HepG2 (cell line): ENCODE measurements at regions not wholly inside any gene's neighbourhood (a gene's known extent, or its start where the extent isn't known, plus 50 kb on each side); places are given as distances from the start of the nearest gene placed in this dataset.

Source experiments
- ATAC-seq: fragments of 200-7000 bp; cut with Tn5 transposase; 3 replicates; pipeline ENCODE4 v1.9.1; 2020; ENCODE audit warnings: mild to moderate bottlenecking, moderate library complexity
- BruUV-seq: library from RNA; stranded (reverse); fragments of 400-500 nt; replicated peaks from 2 replicates; lab custom pipeline; 2021; lab: Mats Ljungman, UMichigan
- CTCF ChIA-PET: fragments of 300-600 bp; formaldehyde crosslinking; extraction: SDS; loops from one replicate; lab custom pipeline; 2021; ENCODE audit warnings: low total read pairs, inconsistent platforms, low intra/inter-chr PET ratio; lab: Yijun Ruan, JAX
- POLR2A ChIA-PET: fragments of 350-600 bp; sonication (Branson Sonifier 250); formaldehyde crosslinking; loops from one replicate; lab custom pipeline; 2020; ENCODE audit warnings: antibody characterized with exemption, inconsistent platforms; lab: Yijun Ruan, JAX
- DNase-seq: peaks from one replicate; pipeline ENCODE4 v3.0.0-alpha.2; 2015; ENCODE audit warnings: low spot score
- FAIRE-seq: peaks from 3 replicates; lab custom pipeline; 2011; peaks lifted over from hg19 to GRCh38; lab: Jason Lieb, UNC
- H2AFZ ChIP-seq: one replicate; pipeline ENCODE4 v1.6.1; 2011; ENCODE audit warnings: low read length, inconsistent platforms
- H3K27ac ChIP-seq: fragments of 300-600 bp; 3 replicates; pipeline ENCODE4 v1.8.0; 2011; ENCODE audit warnings: mixed run types, mild to moderate bottlenecking, mixed read lengths, low read length, inconsistent platforms; ENCODE audit not compliant: insufficient read depth; ENCODE audit errors: extremely low read length
- H3K27me3 ChIP-seq, 2 experiments: fragments of 200-600 bp in 1 of 2; 2 replicates in 1 of 2; 3 replicates in 1 of 2; pipeline versions ENCODE4 v1.6.0 to v1.8.0; 2011; ENCODE audit warnings: low read length in 2 of 2, mild to moderate bottlenecking in 2 of 2, moderate library complexity in 2 of 2, inconsistent platforms in 1 of 2; ENCODE audit not compliant: insufficient read depth in 2 of 2, control insufficient read depth in 1 of 2
- H3K36me3 ChIP-seq, 2 experiments: fragments of 200-600 bp in 1 of 2; replicated peaks in 1 of 2; 2 replicates in 1 of 2; 3 replicates in 1 of 2; pipeline versions ENCODE4 v1.5.1 to v1.8.0; 2011; ENCODE audit warnings: low read length in 2 of 2, inconsistent platforms in 1 of 2; ENCODE audit not compliant: insufficient read depth in 2 of 2, control insufficient read depth in 1 of 2
- H3K4me1 ChIP-seq: 2 replicates; pipeline ENCODE4 v1.5.1; 2012; ENCODE audit warnings: low read length, inconsistent platforms; ENCODE audit not compliant: insufficient read depth
- H3K4me2 ChIP-seq: 2 replicates; pipeline ENCODE4 v1.6.0; 2011; ENCODE audit warnings: low read depth, low read length, inconsistent platforms
- H3K4me3 ChIP-seq, 3 experiments: fragments of 200-600 bp in 1 of 3; sonication (generic), shearing (Covaris generic) in 1 of 3; replicated peaks in 1 of 3; 2 replicates each; pipeline ENCODE4 v1.5.1; 2011 to 2016; ENCODE audit warnings: low read length in 3 of 3, inconsistent platforms in 2 of 3, low read depth in 2 of 3, mild to moderate bottlenecking in 2 of 3, control low read depth in 1 of 3, mixed read lengths in 1 of 3; ENCODE audit not compliant: insufficient read depth in 1 of 3
- H3K79me2 ChIP-seq: one replicate; pipeline ENCODE4 v1.6.1; 2011; ENCODE audit warnings: low read length, inconsistent platforms; ENCODE audit not compliant: insufficient read depth
- H3K9ac ChIP-seq: 2 replicates; pipeline ENCODE4 v1.6.0; 2011; ENCODE audit warnings: mild to moderate bottlenecking, low read depth, low read length, inconsistent platforms; ENCODE audit not compliant: insufficient read depth
- H3K9me3 ChIP-seq: 2 replicates; pipeline ENCODE4 v1.5.1; 2012; ENCODE audit warnings: mild to moderate bottlenecking, low read length
- H4K20me1 ChIP-seq: 2 replicates; pipeline ENCODE4 v1.6.0; 2011; ENCODE audit warnings: inconsistent platforms, mild to moderate bottlenecking, low read length, moderate library complexity; ENCODE audit not compliant: insufficient read depth
- CHD2 ChIP-seq: IDR thresholded peaks from 2 replicates; pipeline ENCODE4 v1.6.1; 2011; ENCODE audit warnings: low read depth, low read length, improper control_type of control experiment
- DR1 ChIP-seq: sonication (generic); formaldehyde crosslinking; IDR thresholded peaks from 2 replicates; pipeline ENCODE4 v1.8.0; 2021; ENCODE audit warnings: mild to moderate bottlenecking, missing genetic modification reagents, inconsistent platforms
- NR2F1 ChIP-seq, 2 experiments: fragments of 450-650 bp in 1 of 2; formaldehyde crosslinking in 1 of 2; IDR thresholded peaks; 2 replicates each; pipeline versions ENCODE4 v1.5.0 to v1.6.1; 2016 to 2020; ENCODE audit warnings: mild to moderate bottlenecking in 1 of 2, missing compliant biosample characterization in 1 of 2, missing genetic modification reagents in 1 of 2, moderate library complexity in 1 of 2
- PRPF4 ChIP-seq: fragments of 200-400 bp; formaldehyde crosslinking; IDR thresholded peaks from 2 replicates; pipeline ENCODE4 v1.6.1; 2016; ENCODE audit warnings: low read length, low read depth; ENCODE audit not compliant: poor library complexity, severe bottlenecking
- ZNF3 ChIP-seq: IDR thresholded peaks from 2 replicates; pipeline ENCODE4 v1.7.0; 2017; ENCODE audit warnings: inconsistent platforms
- ZNF629 ChIP-seq: sonication (generic); formaldehyde crosslinking; conservative IDR thresholded peaks from 2 replicates; pipeline ENCODE4 v1.5.0; 2020; ENCODE audit warnings: missing genetic modification reagents
- WGBS: methylation state at CpG from one replicate; pipeline ENCODE4 v1.1.6; 2017; ENCODE audit warnings: low lambda C conversion rate; 5-methylcytosine and 5-hydroxymethylcytosine counted together
- in situ Hi-C: cut with HindIII; loops from 2 replicates; pipeline ENCODE4 v1.10.0; 2017; ENCODE audit warnings: low pct_unique_long_range_greater_than_20kb; ENCODE audit not compliant: extremely low pct_ligation_motif_present
- intact Hi-C: fragments of 100-400 bp; cut with micrococcal nuclease; formaldehyde crosslinking; loops from one replicate; pipeline ENCODE4 v1.10.0; 2022; ENCODE audit not compliant: unreplicated experiment

DNA sequence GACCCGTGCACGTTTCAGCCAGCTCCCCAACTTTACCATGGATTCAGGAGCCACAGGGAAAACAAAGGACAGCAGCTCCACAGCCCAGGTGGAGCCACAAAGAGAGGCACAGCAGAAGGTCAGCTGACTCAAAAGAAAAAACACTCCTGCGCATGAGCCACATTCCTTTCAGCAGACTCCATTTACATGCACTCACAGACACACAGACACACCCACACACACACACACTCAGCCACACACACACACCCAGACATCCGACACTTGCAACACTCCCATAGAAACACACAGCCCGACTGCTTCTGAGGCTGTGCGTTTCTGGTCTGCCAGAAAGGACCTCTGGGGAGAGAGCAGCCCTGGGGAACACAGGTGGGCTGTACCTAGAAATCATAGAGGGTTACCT, 2335.5 kb downstream of the TP53TG3F start (continued):
- TF ChIP-seq DR1 (CRISPR knock-in tag) = no peak
- TF ChIP-seq PRPF4 = no peak
- TF ChIP-seq, all 625 proteins: peak for 0

- no peaks in the 10 kb centered on the region for H4K20me1 ChIP-seq
- ATAC-seq (no peak), FAIRE-seq (no peak), DNase-seq (no peak)
- WGBS = 38% methylated on average over 18 of the region's 33 CpGs
- no peak overlapping the region for H3K4me3 ChIP-seq
- no peak overlapping the region for H3K27ac ChIP-seq
- H3K27me3 ChIP-seq = no peaks in the 10 kb centered on the region
- POLR2A ChIA-PET = no interaction called here
- CTCF ChIA-PET = no interaction called here
- no peak overlapping the region for H2AFZ ChIP-seq
- H3K4me1 ChIP-seq = no peaks in the 10 kb centered on the region
- TF ChIP-seq ZNF629 (CRISPR knock-in tag) = no peak
- TF ChIP-seq ZNF3 (CRISPR knock-in tag) = no peak
- H3K4me2 ChIP-seq = no peak overlapping the region
- BruUV-seq = no TSS peak
- peaks cover 99% of the 10 kb centered on the region for H3K9me3 ChIP-seq
- in situ Hi-C loops = loop anchor here (25.0 kb wide), 1 partner anchor 108 kb away; no protein-coding TSS in a partner anchor
- no peaks in the 10 kb centered on the region for H3K79me2 ChIP-seq
- intact Hi-C loops = no loop called here
- H3K36me3 ChIP-seq = no peaks in the 10 kb centered on the region
- no peak overlapping the region for H3K9ac ChIP-seq
These were observed 2336.1 kb downstream of the TP53TG3F start for GRCh38 chr16:35795361-35796029.

DNA sequence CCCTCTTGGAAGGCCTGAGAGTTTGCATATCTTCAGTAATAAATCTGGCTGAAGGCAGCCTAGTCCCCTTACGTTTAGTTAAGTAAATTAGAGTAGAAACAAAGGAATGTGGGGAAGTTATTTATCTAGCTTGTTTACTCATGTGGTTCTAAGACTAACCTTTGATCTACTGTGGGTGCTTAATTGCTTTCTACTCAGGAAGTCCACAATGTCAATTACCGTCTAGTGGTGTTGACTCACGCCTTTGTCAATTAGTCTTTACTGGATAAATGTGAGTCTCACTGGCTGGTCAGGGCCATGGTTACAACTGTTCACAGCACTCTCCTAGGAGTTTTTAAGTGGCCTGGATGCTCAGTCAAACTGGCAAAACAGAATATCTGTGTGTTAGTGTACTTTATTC, 2338.4 kb downstream of the TP53TG3F start:
- in situ Hi-C loops (loop anchor here (25.0 kb wide), 1 partner anchor 111 kb away; no protein-coding TSS in a partner anchor), intact Hi-C loops (no loop called here)
- no peak overlapping the region for H3K9ac ChIP-seq
- ChIA-PET CTCF (no interaction called here), POLR2A (no interaction called here)
- H3K27me3 ChIP-seq = no peaks in the 10 kb centered on the region
- ATAC-seq (no peak), DNase-seq (no peak), FAIRE-seq (no peak)
- no peaks in the 10 kb centered on the region for H4K20me1 ChIP-seq
- no peaks in the 10 kb centered on the region for H3K4me1 ChIP-seq
- no peak overlapping the region for H2AFZ ChIP-seq
- H3K4me2 ChIP-seq = no peak overlapping the region
- peaks cover 92% of the 10 kb centered on the region for H3K9me3 ChIP-seq
- H3K79me2 ChIP-seq = no peaks in the 10 kb centered on the region
- H3K27ac ChIP-seq = no peak overlapping the region
- WGBS = 5% methylated on average over 3 of the region's 3 CpGs
- no peak overlapping the region for H3K4me3 ChIP-seq
- BruUV-seq = no TSS peak
- no peaks in the 10 kb centered on the region for H3K36me3 ChIP-seq
- no peak for TF ChIP-seq CHD2
- TF ChIP-seq NR2F1 (CRISPR knock-in tag; IDR thresholded peaks at IDR 0.05) = 0 out of 4 replicates have a peak, but pooled peaks of 1 of the 2 experiments have one; percentile 31
